SK-N-SH (cell line): ENCODE measurements at regions not wholly inside any gene's neighbourhood (a gene's known extent, or its start where the extent isn't known, plus 50 kb on each side); places are given as distances from the start of the nearest gene placed in this dataset.

Experiments
- CTCF ChIA-PET: fragments of 300-600, 350-600 bp; formaldehyde crosslinking; extraction: SDS; loops from one replicate; lab custom pipeline; 2021; lab: Yijun Ruan, JAX
- POLR2A ChIA-PET: fragments of 350-600 bp; sonication (Branson Sonifier 250); formaldehyde crosslinking; extraction: SDS; loops from one replicate; lab custom pipeline; 2020; ENCODE audit warnings: antibody characterized with exemption, inconsistent platforms; lab: Yijun Ruan, JAX
- DNase-seq: peaks from one replicate; pipeline ENCODE4 v3.0.0; 2012
- H2AFZ ChIP-seq: fragments of 200-600 bp; sonication (generic); 2 replicates; pipeline ENCODE4 v1.8.1; 2016; ENCODE audit warnings: antibody characterized with exemption, mild to moderate bottlenecking, low read depth
- H3F3A ChIP-seq: fragments of 200-600 bp; sonication (generic); replicated peaks from 2 replicates; pipeline ENCODE3; 2016; ENCODE audit warnings: antibody characterized with exemption, mild to moderate bottlenecking; ENCODE audit not compliant: insufficient read depth
- H3K27ac ChIP-seq, 2 experiments: fragments of 200-500 bp in 1 of 2; fragments of 200-600 bp in 1 of 2; sonication (Bioruptor generic) in 1 of 2; sonication (generic), shearing (Covaris generic) in 1 of 2; 2 replicates each; pipeline versions ENCODE4 v1.5.1 to v1.6.1; 2014 to 2016; ENCODE audit warnings: low read depth in 2 of 2, inconsistent platforms in 1 of 2, low read length in 1 of 2, mild to moderate bottlenecking in 1 of 2, mixed read lengths in 1 of 2
- H3K27me3 ChIP-seq: fragments of 200-600 bp; sonication (generic), shearing (Covaris generic); 2 replicates; pipeline ENCODE4 v1.6.1; 2016; ENCODE audit warnings: mixed run types; ENCODE audit not compliant: insufficient read depth
- H3K36me3 ChIP-seq, 2 experiments: fragments of 200-500 bp in 1 of 2; fragments of 200-600 bp in 1 of 2; sonication (Bioruptor generic) in 1 of 2; sonication (generic) in 1 of 2; replicated peaks in 1 of 2; 2 replicates each; pipeline versions ENCODE3 to v1.5.1; 2014 to 2016; ENCODE audit warnings: low read length in 1 of 2, mild to moderate bottlenecking in 1 of 2; ENCODE audit not compliant: insufficient read depth in 2 of 2, control insufficient read depth in 1 of 2
- H3K4me1 ChIP-seq, 2 experiments: fragments of 200-500 bp in 1 of 2; fragments of 200-600 bp in 1 of 2; sonication (Bioruptor generic) in 1 of 2; sonication (generic), shearing (Covaris generic) in 1 of 2; 2 replicates each; pipeline versions ENCODE4 v1.5.1 to v1.6.1; 2014 to 2016; ENCODE audit warnings: low read depth in 1 of 2, low read length in 1 of 2, mixed run types in 1 of 2; ENCODE audit not compliant: insufficient read depth in 2 of 2, control insufficient read depth in 1 of 2
- H3K4me2 ChIP-seq: fragments of 200-600 bp; sonication (generic), shearing (Covaris generic); 2 replicates; pipeline ENCODE4 v1.6.1; 2017; ENCODE audit warnings: mixed run types
- H3K4me3 ChIP-seq, 2 experiments: fragments of 200-500 bp in 1 of 2; fragments of 200-600 bp in 1 of 2; sonication (Bioruptor generic) in 1 of 2; sonication (generic), shearing (Covaris generic) in 1 of 2; 2 replicates each; pipeline versions ENCODE4 v1.5.1 to v1.8.1; 2014 to 2016; ENCODE audit warnings: low read depth in 2 of 2, inconsistent platforms in 1 of 2, low read length in 1 of 2, mild to moderate bottlenecking in 1 of 2, mixed read lengths in 1 of 2, moderate library complexity in 1 of 2
- H3K79me2 ChIP-seq: fragments of 200-600 bp; sonication (generic); 2 replicates; pipeline ENCODE4 v1.8.1; 2017; ENCODE audit warnings: mild to moderate bottlenecking; ENCODE audit not compliant: insufficient read depth
- H3K9ac ChIP-seq: fragments of 200-600 bp; sonication (generic); 2 replicates; pipeline ENCODE4 v1.6.1; 2017; ENCODE audit warnings: mixed run types
- H3K9me2 ChIP-seq: fragments of 200-600 bp; sonication (generic); 2 replicates; pipeline ENCODE4 v1.6.1; 2017; ENCODE audit warnings: mixed run types
- H3K9me3 ChIP-seq: fragments of 200-600 bp; sonication (generic); 2 replicates; pipeline ENCODE4 v1.6.1; 2017; ENCODE audit warnings: mixed run types, mild to moderate bottlenecking, moderate library complexity
- H4K20me1 ChIP-seq: fragments of 200-600 bp; sonication (generic); 2 replicates; pipeline ENCODE4 v1.6.1; 2017; ENCODE audit warnings: mild to moderate bottlenecking, mixed run types; ENCODE audit not compliant: insufficient read depth
- CHD2 ChIP-seq: fragments of 150-350 bp; IDR thresholded peaks from 2 replicates; pipeline ENCODE4 v1.6.1; 2018; ENCODE audit warnings: low read length; ENCODE audit not compliant: partially characterized antibody
- ELF1 ChIP-seq: IDR thresholded peaks from 2 replicates; pipeline ENCODE4 v1.4.0; 2012
- EZH2phosphoT487 ChIP-seq: fragments of 200-600 bp; sonication (generic); IDR thresholded peaks from 2 replicates; pipeline ENCODE4 v1.6.1; 2017; ENCODE audit warnings: low read depth, mixed run types, mild to moderate bottlenecking, antibody characterized with exemption, moderate library complexity, borderline replicate concordance
- FOSL2 ChIP-seq: IDR thresholded peaks from 2 replicates; pipeline ENCODE4 v1.4.0; 2012; ENCODE audit warnings: low read depth, mild to moderate bottlenecking, moderate library complexity, borderline replicate concordance
- FOXJ3 ChIP-seq: sonication (generic); formaldehyde crosslinking; IDR thresholded peaks from 2 replicates; pipeline ENCODE4 v1.5.1; 2020; ENCODE audit warnings: mild to moderate bottlenecking, missing genetic modification reagents
- GABPA ChIP-seq: IDR thresholded peaks from 2 replicates; pipeline ENCODE4 v1.4.0; 2012; ENCODE audit warnings: low read depth, mild to moderate bottlenecking
- GATA2 ChIP-seq: sonication (generic); formaldehyde crosslinking; IDR thresholded peaks from 2 replicates; pipeline ENCODE4 v1.5.0; 2020; ENCODE audit warnings: mild to moderate bottlenecking, missing genetic modification reagents
- JUND ChIP-seq: IDR thresholded peaks from 2 replicates; pipeline ENCODE4 v1.4.0; 2012
- MAX ChIP-seq: IDR thresholded peaks from 2 replicates; pipeline ENCODE4 v1.4.0; 2012; ENCODE audit warnings: low read depth
- MEF2A ChIP-seq: IDR thresholded peaks from 2 replicates; pipeline ENCODE4 v1.4.0; 2012; ENCODE audit warnings: low read depth, borderline replicate concordance
- MXI1 ChIP-seq: IDR thresholded peaks from 2 replicates; pipeline ENCODE4 v1.6.1; 2012; ENCODE audit warnings: mild to moderate bottlenecking, low read depth, low read length, improper control_type of control experiment
- NFIC ChIP-seq: IDR thresholded peaks from 2 replicates; pipeline ENCODE4 v1.4.0; 2012; ENCODE audit warnings: borderline replicate concordance
- PBX3 ChIP-seq: IDR thresholded peaks from 2 replicates; pipeline ENCODE4; 2012
- RAD21 ChIP-seq: IDR thresholded peaks from 2 replicates; pipeline ENCODE4 v1.6.1; 2012; ENCODE audit warnings: mild to moderate bottlenecking, low read length
- SIN3A ChIP-seq: IDR thresholded peaks from 2 replicates; pipeline ENCODE4 v1.6.1; 2012; ENCODE audit warnings: low read depth, mild to moderate bottlenecking, low read length, moderate library complexity, borderline replicate concordance
- SMC3 ChIP-seq: IDR thresholded peaks from 2 replicates; pipeline ENCODE4 v1.6.1; 2012; ENCODE audit warnings: low read depth, low read length, improper control_type of control experiment
- TAF1 ChIP-seq: IDR thresholded peaks from 2 replicates; pipeline ENCODE4 v1.6.1; 2012; ENCODE audit warnings: low read depth, mild to moderate bottlenecking, low read length, moderate library complexity, borderline replicate concordance
- TEAD4 ChIP-seq: IDR thresholded peaks from 2 replicates; pipeline ENCODE4 v1.4.0; 2012; ENCODE audit warnings: mild to moderate bottlenecking, borderline replicate concordance; ENCODE audit not compliant: insufficient read depth
- USF1 ChIP-seq: IDR thresholded peaks from 2 replicates; pipeline ENCODE4 v1.4.0; 2012; ENCODE audit warnings: low read depth, borderline replicate concordance
- WGBS: methylation state at CpG from one replicate; pipeline ENCODE4 v1.1.6; 2017; ENCODE audit warnings: low lambda C conversion rate; 5-methylcytosine and 5-hydroxymethylcytosine counted together
- TF ChIP-seq, protein P1 (sequence below): fragments of 150-350 bp; IDR thresholded peaks from 2 replicates; pipeline ENCODE4 v1.6.1; 2016; ENCODE audit warnings: mild to moderate bottlenecking, low read depth, low read length
- TF ChIP-seq, protein P2 (sequence below): IDR thresholded peaks from 2 replicates; pipeline ENCODE4 v1.4.0; 2012; ENCODE audit warnings: low read depth, borderline replicate concordance
- TF ChIP-seq, protein P3 (sequence below): IDR thresholded peaks from 2 replicates; pipeline ENCODE4 v1.6.1; 2012; ENCODE audit warnings: mild to moderate bottlenecking, low read depth, low read length, moderate library complexity

- TF ChIP-seq, protein P1, sequence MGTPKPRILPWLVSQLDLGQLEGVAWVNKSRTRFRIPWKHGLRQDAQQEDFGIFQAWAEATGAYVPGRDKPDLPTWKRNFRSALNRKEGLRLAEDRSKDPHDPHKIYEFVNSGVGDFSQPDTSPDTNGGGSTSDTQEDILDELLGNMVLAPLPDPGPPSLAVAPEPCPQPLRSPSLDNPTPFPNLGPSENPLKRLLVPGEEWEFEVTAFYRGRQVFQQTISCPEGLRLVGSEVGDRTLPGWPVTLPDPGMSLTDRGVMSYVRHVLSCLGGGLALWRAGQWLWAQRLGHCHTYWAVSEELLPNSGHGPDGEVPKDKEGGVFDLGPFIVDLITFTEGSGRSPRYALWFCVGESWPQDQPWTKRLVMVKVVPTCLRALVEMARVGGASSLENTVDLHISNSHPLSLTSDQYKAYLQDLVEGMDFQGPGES = no peak
- TF ChIP-seq TEAD4 (no peak), TAF1 (no peak), GABPA (no peak), MEF2A (no peak), MXI1 (no peak), USF1 (no peak), ELF1 (no peak), EZH2phosphoT487 (no peak), MAX (no peak)
Observed at GRCh38 chr2:51516667-51517066, 484.7 kb upstream of the NRXN1 start (continued).

GRCh38 chr2:51511002-51511401, 479.1 kb upstream of the NRXN1 start:
- Histone ChIP-seq H3K4me1 (no peaks in the 10 kb centered on the region), H3K4me3 (no peak overlapping the region), H3K27ac (no peak overlapping the region), H3K27me3 (no peaks in the 10 kb centered on the region), H3K9ac (no peak overlapping the region), H3K79me2 (no peaks in the 10 kb centered on the region), H4K20me1 (no peaks in the 10 kb centered on the region), H3K9me3 (no peaks in the 10 kb centered on the region), H2AFZ (no peak overlapping the region), H3K9me2 (no peaks in the 10 kb centered on the region), H3K36me3 (no peaks in the 10 kb centered on the region), H3K4me2 (no peak overlapping the region), H3F3A (no peaks in the 10 kb centered on the region)
- TF ChIP-seq, protein P2, sequence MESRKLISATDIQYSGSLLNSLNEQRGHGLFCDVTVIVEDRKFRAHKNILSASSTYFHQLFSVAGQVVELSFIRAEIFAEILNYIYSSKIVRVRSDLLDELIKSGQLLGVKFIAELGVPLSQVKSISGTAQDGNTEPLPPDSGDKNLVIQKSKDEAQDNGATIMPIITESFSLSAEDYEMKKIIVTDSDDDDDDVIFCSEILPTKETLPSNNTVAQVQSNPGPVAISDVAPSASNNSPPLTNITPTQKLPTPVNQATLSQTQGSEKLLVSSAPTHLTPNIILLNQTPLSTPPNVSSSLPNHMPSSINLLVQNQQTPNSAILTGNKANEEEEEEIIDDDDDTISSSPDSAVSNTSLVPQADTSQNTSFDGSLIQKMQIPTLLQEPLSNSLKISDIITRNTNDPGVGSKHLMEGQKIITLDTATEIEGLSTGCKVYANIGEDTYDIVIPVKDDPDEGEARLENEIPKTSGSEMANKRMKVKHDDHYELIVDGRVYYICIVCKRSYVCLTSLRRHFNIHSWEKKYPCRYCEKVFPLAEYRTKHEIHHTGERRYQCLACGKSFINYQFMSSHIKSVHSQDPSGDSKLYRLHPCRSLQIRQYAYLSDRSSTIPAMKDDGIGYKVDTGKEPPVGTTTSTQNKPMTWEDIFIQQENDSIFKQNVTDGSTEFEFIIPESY = no peak
- no peak for TF ChIP-seq TEAD4
- TF ChIP-seq NFIC = no peak
- TF ChIP-seq, protein P3, sequence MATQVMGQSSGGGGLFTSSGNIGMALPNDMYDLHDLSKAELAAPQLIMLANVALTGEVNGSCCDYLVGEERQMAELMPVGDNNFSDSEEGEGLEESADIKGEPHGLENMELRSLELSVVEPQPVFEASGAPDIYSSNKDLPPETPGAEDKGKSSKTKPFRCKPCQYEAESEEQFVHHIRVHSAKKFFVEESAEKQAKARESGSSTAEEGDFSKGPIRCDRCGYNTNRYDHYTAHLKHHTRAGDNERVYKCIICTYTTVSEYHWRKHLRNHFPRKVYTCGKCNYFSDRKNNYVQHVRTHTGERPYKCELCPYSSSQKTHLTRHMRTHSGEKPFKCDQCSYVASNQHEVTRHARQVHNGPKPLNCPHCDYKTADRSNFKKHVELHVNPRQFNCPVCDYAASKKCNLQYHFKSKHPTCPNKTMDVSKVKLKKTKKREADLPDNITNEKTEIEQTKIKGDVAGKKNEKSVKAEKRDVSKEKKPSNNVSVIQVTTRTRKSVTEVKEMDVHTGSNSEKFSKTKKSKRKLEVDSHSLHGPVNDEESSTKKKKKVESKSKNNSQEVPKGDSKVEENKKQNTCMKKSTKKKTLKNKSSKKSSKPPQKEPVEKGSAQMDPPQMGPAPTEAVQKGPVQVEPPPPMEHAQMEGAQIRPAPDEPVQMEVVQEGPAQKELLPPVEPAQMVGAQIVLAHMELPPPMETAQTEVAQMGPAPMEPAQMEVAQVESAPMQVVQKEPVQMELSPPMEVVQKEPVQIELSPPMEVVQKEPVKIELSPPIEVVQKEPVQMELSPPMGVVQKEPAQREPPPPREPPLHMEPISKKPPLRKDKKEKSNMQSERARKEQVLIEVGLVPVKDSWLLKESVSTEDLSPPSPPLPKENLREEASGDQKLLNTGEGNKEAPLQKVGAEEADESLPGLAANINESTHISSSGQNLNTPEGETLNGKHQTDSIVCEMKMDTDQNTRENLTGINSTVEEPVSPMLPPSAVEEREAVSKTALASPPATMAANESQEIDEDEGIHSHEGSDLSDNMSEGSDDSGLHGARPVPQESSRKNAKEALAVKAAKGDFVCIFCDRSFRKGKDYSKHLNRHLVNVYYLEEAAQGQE = no peak
- TF ChIP-seq FOSL2 = no peak
- TF ChIP-seq CHD2 = no peak
- no peak for TF ChIP-seq PBX3
- TF ChIP-seq SIN3A = no peak
- no peak for TF ChIP-seq RAD21
- no peak for TF ChIP-seq SMC3
- TF ChIP-seq GABPA = no peak
- no peak for TF ChIP-seq JUND
- no peak for TF ChIP-seq EZH2phosphoT487
- no peak for TF ChIP-seq GATA2
- TF ChIP-seq FOXJ3 = no peak
- no peak for TF ChIP-seq MXI1
- 43% methylated on average over 4 of the region's 4 CpGs for whole genome bisulfite sequencing
- ChIA-PET POLR2A (no interaction called here), CTCF (no interaction called here)
- no peak for DNase-seq
